BE2C (cell line): ENCODE measurements at regions not wholly inside any gene's neighbourhood (a gene's known extent, or its start where the extent isn't known, plus 50 kb on each side); places are given as distances from the start of the nearest gene placed in this dataset.

ENCODE experiments used
- DNase-seq: peaks from one replicate; pipeline ENCODE4 v3.0.0-alpha.2; 2020
- H3K27me3 ChIP-seq: fragments of 250-450 bp; sonication (Bioruptor Pico); 2 replicates; pipeline ENCODE4 v1.5.1; 2020; ENCODE audit warnings: mild to moderate bottlenecking
- H3K36me3 ChIP-seq: fragments of 250-450 bp; sonication (Bioruptor Pico); 2 replicates; pipeline ENCODE4 v1.5.1; 2020; ENCODE audit warnings: mild to moderate bottlenecking
- H3K4me1 ChIP-seq: fragments of 250-450 bp; sonication (Bioruptor Pico); 2 replicates; pipeline ENCODE4 v1.5.1; 2020
- H3K4me3 ChIP-seq: 2 replicates; pipeline ENCODE4 v1.5.1; 2011; ENCODE audit warnings: low read depth, low read length
- H3K9me3 ChIP-seq: fragments of 250-450 bp; sonication (Bioruptor Pico); 2 replicates; pipeline ENCODE4 v1.5.1; 2020
- TF ChIP-seq, protein P1 (sequence below): IDR thresholded peaks from 2 replicates; pipeline ENCODE4 v1.5.1; 2012; ENCODE audit warnings: mild to moderate bottlenecking, low read depth, low read length

DNA sequence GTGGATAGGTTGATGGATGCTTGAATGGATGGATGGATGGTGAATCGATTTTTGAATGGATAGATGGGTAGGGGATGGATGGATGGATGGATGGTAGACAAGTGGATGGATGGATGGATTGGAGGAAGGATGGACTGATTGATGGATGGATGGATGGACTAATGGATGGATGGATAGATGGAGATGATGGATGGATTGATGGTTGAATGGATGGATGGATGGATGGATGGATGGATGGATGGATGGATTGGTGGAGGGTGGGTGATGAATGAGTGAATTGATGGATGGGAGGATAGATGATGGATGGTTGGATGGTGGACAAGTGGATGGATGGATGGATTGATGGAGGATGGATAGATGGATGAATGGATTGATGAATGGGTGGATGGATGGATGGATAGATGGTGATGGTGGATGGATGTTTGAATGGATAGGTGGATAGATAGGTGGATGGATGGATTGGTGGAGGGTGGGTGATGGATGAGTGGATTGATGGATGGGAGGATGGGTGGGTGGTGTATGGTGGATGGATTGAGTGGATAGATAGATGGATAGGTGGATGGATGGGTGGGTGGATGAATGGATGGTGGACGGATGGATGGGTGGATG is 1140.9 kb downstream of the BRD1 start:
- no peak for DNase-seq
- TF ChIP-seq, protein P1, sequence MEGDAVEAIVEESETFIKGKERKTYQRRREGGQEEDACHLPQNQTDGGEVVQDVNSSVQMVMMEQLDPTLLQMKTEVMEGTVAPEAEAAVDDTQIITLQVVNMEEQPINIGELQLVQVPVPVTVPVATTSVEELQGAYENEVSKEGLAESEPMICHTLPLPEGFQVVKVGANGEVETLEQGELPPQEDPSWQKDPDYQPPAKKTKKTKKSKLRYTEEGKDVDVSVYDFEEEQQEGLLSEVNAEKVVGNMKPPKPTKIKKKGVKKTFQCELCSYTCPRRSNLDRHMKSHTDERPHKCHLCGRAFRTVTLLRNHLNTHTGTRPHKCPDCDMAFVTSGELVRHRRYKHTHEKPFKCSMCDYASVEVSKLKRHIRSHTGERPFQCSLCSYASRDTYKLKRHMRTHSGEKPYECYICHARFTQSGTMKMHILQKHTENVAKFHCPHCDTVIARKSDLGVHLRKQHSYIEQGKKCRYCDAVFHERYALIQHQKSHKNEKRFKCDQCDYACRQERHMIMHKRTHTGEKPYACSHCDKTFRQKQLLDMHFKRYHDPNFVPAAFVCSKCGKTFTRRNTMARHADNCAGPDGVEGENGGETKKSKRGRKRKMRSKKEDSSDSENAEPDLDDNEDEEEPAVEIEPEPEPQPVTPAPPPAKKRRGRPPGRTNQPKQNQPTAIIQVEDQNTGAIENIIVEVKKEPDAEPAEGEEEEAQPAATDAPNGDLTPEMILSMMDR: no peak
- Histone ChIP-seq H3K36me3 (no peaks in the 10 kb centered on the region), H3K4me3 (no peak overlapping the region), H3K27me3 (no peaks in the 10 kb centered on the region), H3K9me3 (peaks cover 3% of the 10 kb centered on the region; the same call in 1 of the 2 replicates), H3K4me1 (no peaks in the 10 kb centered on the region)

DNA sequence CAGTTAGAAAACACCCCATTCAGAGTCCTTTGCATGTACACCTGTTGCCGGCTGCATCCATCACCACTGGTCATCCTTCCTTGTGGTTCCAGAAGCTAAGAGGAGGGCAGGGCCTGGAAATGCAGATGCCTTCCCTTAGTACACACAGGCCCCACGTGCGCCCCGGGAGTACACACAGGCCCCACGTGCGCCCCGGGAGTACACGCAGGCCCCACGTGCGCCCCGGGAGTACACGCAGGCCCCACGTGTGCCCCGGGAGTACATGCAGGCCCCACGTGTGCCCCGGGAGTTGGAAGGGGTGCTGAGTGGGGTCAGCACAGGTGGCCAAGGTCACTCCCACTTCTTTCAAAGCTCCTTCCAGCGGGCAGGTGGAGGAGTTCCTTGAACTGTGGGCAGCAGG is 1141.9 kb downstream of the BRD1 start:
- TF ChIP-seq, protein P1: no peak
- Histone ChIP-seq H3K9me3 (peaks cover 3% of the 10 kb centered on the region; the same call in 1 of the 2 replicates), H3K27me3 (no peaks in the 10 kb centered on the region), H3K4me3 (no peak overlapping the region), H3K36me3 (no peaks in the 10 kb centered on the region), H3K4me1 (no peaks in the 10 kb centered on the region)
- no peak for DNase-seq

DNA sequence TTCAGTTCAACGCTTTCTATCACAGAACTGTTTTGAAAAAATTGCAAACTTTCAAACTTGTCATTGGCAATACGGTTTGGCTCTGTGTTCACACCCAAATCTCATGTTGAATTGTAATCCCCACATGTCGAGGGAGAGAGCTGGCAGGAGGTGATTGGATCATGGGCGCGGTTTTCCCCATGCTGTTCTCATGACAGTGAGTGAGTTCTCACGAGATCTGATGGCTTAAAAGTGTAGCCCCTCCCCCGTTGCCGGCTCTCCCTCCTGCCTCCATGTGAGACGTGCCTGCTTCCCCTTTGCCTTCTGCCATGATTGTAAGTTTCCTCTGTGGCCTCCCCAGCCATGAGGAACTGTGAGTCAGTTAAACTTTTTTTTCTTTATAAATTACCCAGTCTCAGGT is 1144.0 kb downstream of the BRD1 start:
- TF ChIP-seq, protein P1: no peak
- Histone ChIP-seq H3K9me3 (peaks cover 3% of the 10 kb centered on the region; the same call in 1 of the 2 replicates), H3K27me3 (no peaks in the 10 kb centered on the region), H3K36me3 (no peaks in the 10 kb centered on the region), H3K4me1 (no peaks in the 10 kb centered on the region), H3K4me3 (no peak overlapping the region)
- DNase-seq: no peak

DNA sequence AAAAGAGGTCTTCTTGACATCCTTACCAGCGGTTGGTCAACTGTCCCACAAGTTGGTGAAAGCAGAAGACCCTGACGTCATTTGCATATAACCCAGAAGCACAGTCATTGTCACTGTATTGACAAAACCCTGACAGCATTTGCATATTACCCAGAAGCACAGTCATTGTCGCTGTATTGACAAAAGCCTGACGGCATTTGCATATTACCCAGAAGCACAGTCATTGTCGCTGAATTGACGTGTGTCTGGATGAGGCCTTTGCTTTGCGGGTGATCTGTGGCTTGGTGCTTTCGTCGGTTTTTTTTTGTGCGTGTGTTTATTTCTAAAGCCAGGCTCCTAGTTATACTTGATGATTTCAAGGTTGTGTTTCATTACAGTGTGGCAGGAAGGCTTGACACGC is 1145.2 kb downstream of the BRD1 start:
- no peak for DNase-seq
- Histone ChIP-seq H3K27me3 (no peaks in the 10 kb centered on the region), H3K4me3 (no peak overlapping the region), H3K4me1 (no peaks in the 10 kb centered on the region), H3K36me3 (no peaks in the 10 kb centered on the region), H3K9me3 (peaks cover 3% of the 10 kb centered on the region; the same call in 1 of the 2 replicates)
- TF ChIP-seq, protein P1: no peak

DNA sequence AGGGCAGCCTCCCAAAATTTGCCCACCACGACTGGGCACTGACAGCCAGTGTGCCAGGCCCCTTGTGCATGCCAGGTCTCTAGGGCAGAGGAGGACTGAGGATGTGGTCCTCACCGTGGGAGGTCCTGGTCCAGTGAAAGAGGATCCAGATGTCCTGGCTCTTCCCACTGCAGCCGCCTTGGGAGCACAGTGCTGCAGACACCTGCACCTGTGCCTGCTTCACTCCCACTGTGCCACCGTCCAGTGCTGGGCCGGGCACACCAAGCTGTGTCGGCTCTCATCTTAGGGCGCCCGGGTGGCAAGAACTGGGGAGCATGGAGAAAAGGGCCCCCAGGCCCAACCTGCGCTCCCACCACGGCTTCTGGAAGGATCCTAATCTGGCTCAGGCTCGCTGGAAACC is 1147.1 kb downstream of the BRD1 start:
- Histone ChIP-seq H3K4me1 (no peaks in the 10 kb centered on the region), H3K27me3 (no peaks in the 10 kb centered on the region), H3K36me3 (no peaks in the 10 kb centered on the region), H3K4me3 (no peak overlapping the region), H3K9me3 (peaks cover 3% of the 10 kb centered on the region; the same call in 1 of the 2 replicates)
- no peak for DNase-seq
- TF ChIP-seq, protein P1: no peak

DNA sequence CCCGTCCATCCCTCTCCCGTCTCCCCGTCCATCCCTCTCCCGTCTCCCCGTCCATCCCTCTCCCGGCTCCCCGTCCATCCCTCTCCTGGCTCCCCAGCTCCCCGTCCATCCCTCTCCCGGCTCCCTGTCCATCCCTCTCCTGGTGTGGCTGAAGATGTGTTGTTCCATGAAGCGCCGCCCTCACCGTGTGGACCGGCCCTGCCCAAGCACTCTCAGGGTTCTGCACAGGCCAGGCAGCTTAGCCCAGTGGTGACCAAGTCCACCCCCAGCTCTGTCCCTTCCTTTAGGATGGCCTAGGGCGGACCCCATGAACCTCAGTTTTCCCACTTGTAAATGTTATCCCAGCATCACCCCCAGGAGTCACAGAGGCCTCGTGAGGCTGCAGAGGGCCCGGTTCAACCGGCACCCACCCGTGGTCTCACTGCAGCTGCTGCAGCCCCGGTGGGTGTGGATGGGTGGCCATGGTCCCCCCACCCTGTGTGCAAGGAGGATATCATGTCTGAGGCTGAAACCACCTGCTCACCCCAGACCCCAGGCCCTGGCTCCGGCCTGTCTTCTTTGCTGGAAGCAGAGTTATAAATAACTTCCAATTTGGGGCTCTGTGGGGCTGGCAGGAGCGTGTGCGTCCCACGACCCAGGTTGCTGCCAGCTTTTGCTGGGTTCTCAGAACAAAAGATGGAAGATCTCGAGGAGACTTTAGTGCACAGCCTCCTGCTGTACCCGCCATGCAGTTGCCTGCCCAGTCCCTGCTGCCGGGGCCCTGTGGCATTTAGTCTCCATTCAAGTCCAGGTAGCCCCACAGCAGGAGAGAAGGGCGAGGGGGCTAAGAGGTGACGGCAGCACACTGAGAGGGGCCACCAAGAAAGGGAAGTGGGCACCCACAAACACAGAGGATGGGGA is 1147.8 kb downstream of the BRD1 start:
- Histone ChIP-seq H3K4me3 (no peak overlapping the region), H3K4me1 (no peaks in the 10 kb centered on the region), H3K36me3 (no peaks in the 10 kb centered on the region), H3K27me3 (no peaks in the 10 kb centered on the region), H3K9me3 (peaks cover 3% of the 10 kb centered on the region; the same call in 1 of the 2 replicates)
- DNase-seq: no peak
- TF ChIP-seq, protein P1: no peak
